SK-N-SH (cell line): ENCODE measurements at regions not wholly inside any gene's neighbourhood (a gene's known extent, or its start where the extent isn't known, plus 50 kb on each side); places are given as distances from the start of the nearest gene placed in this dataset.

Source experiments
- CTCF ChIA-PET: fragments of 300-600, 350-600 bp; formaldehyde crosslinking; extraction: SDS; loops from one replicate; lab custom pipeline; 2021; lab: Yijun Ruan, JAX
- POLR2A ChIA-PET: fragments of 350-600 bp; sonication (Branson Sonifier 250); formaldehyde crosslinking; extraction: SDS; loops from one replicate; lab custom pipeline; 2020; ENCODE audit warnings: antibody characterized with exemption, inconsistent platforms; lab: Yijun Ruan, JAX
- DNase-seq: peaks from one replicate; pipeline ENCODE4 v3.0.0; 2012
- H2AFZ ChIP-seq: fragments of 200-600 bp; sonication (generic); 2 replicates; pipeline ENCODE4 v1.8.1; 2016; ENCODE audit warnings: antibody characterized with exemption, mild to moderate bottlenecking, low read depth
- H3F3A ChIP-seq: fragments of 200-600 bp; sonication (generic); replicated peaks from 2 replicates; pipeline ENCODE3; 2016; ENCODE audit warnings: antibody characterized with exemption, mild to moderate bottlenecking; ENCODE audit not compliant: insufficient read depth
- H3K27ac ChIP-seq, 2 experiments: fragments of 200-500 bp in 1 of 2; fragments of 200-600 bp in 1 of 2; sonication (Bioruptor generic) in 1 of 2; sonication (generic), shearing (Covaris generic) in 1 of 2; 2 replicates each; pipeline versions ENCODE4 v1.5.1 to v1.6.1; 2014 to 2016; ENCODE audit warnings: low read depth in 2 of 2, inconsistent platforms in 1 of 2, low read length in 1 of 2, mild to moderate bottlenecking in 1 of 2, mixed read lengths in 1 of 2
- H3K27me3 ChIP-seq: fragments of 200-600 bp; sonication (generic), shearing (Covaris generic); 2 replicates; pipeline ENCODE4 v1.6.1; 2016; ENCODE audit warnings: mixed run types; ENCODE audit not compliant: insufficient read depth
- H3K36me3 ChIP-seq, 2 experiments: fragments of 200-500 bp in 1 of 2; fragments of 200-600 bp in 1 of 2; sonication (Bioruptor generic) in 1 of 2; sonication (generic) in 1 of 2; replicated peaks in 1 of 2; 2 replicates each; pipeline versions ENCODE3 to v1.5.1; 2014 to 2016; ENCODE audit warnings: low read length in 1 of 2, mild to moderate bottlenecking in 1 of 2; ENCODE audit not compliant: insufficient read depth in 2 of 2, control insufficient read depth in 1 of 2
- H3K4me1 ChIP-seq, 2 experiments: fragments of 200-500 bp in 1 of 2; fragments of 200-600 bp in 1 of 2; sonication (Bioruptor generic) in 1 of 2; sonication (generic), shearing (Covaris generic) in 1 of 2; 2 replicates each; pipeline versions ENCODE4 v1.5.1 to v1.6.1; 2014 to 2016; ENCODE audit warnings: low read depth in 1 of 2, low read length in 1 of 2, mixed run types in 1 of 2; ENCODE audit not compliant: insufficient read depth in 2 of 2, control insufficient read depth in 1 of 2
- H3K4me2 ChIP-seq: fragments of 200-600 bp; sonication (generic), shearing (Covaris generic); 2 replicates; pipeline ENCODE4 v1.6.1; 2017; ENCODE audit warnings: mixed run types
- H3K4me3 ChIP-seq, 2 experiments: fragments of 200-500 bp in 1 of 2; fragments of 200-600 bp in 1 of 2; sonication (Bioruptor generic) in 1 of 2; sonication (generic), shearing (Covaris generic) in 1 of 2; 2 replicates each; pipeline versions ENCODE4 v1.5.1 to v1.8.1; 2014 to 2016; ENCODE audit warnings: low read depth in 2 of 2, inconsistent platforms in 1 of 2, low read length in 1 of 2, mild to moderate bottlenecking in 1 of 2, mixed read lengths in 1 of 2, moderate library complexity in 1 of 2
- H3K79me2 ChIP-seq: fragments of 200-600 bp; sonication (generic); 2 replicates; pipeline ENCODE4 v1.8.1; 2017; ENCODE audit warnings: mild to moderate bottlenecking; ENCODE audit not compliant: insufficient read depth
- H3K9ac ChIP-seq: fragments of 200-600 bp; sonication (generic); 2 replicates; pipeline ENCODE4 v1.6.1; 2017; ENCODE audit warnings: mixed run types
- H3K9me2 ChIP-seq: fragments of 200-600 bp; sonication (generic); 2 replicates; pipeline ENCODE4 v1.6.1; 2017; ENCODE audit warnings: mixed run types
- H3K9me3 ChIP-seq: fragments of 200-600 bp; sonication (generic); 2 replicates; pipeline ENCODE4 v1.6.1; 2017; ENCODE audit warnings: mixed run types, mild to moderate bottlenecking, moderate library complexity
- H4K20me1 ChIP-seq: fragments of 200-600 bp; sonication (generic); 2 replicates; pipeline ENCODE4 v1.6.1; 2017; ENCODE audit warnings: mild to moderate bottlenecking, mixed run types; ENCODE audit not compliant: insufficient read depth
- CHD2 ChIP-seq: fragments of 150-350 bp; IDR thresholded peaks from 2 replicates; pipeline ENCODE4 v1.6.1; 2018; ENCODE audit warnings: low read length; ENCODE audit not compliant: partially characterized antibody
- EZH2phosphoT487 ChIP-seq: fragments of 200-600 bp; sonication (generic); IDR thresholded peaks from 2 replicates; pipeline ENCODE4 v1.6.1; 2017; ENCODE audit warnings: low read depth, mixed run types, mild to moderate bottlenecking, antibody characterized with exemption, moderate library complexity, borderline replicate concordance
- FOSL2 ChIP-seq: IDR thresholded peaks from 2 replicates; pipeline ENCODE4 v1.4.0; 2012; ENCODE audit warnings: low read depth, mild to moderate bottlenecking, moderate library complexity, borderline replicate concordance
- FOXJ3 ChIP-seq: sonication (generic); formaldehyde crosslinking; IDR thresholded peaks from 2 replicates; pipeline ENCODE4 v1.5.1; 2020; ENCODE audit warnings: mild to moderate bottlenecking, missing genetic modification reagents
- FOXM1 ChIP-seq: IDR thresholded peaks from 2 replicates; pipeline ENCODE4 v1.4.0; 2012; ENCODE audit warnings: low read depth, mild to moderate bottlenecking
- GABPA ChIP-seq: IDR thresholded peaks from 2 replicates; pipeline ENCODE4 v1.4.0; 2012; ENCODE audit warnings: low read depth, mild to moderate bottlenecking
- GATA2 ChIP-seq: sonication (generic); formaldehyde crosslinking; IDR thresholded peaks from 2 replicates; pipeline ENCODE4 v1.5.0; 2020; ENCODE audit warnings: mild to moderate bottlenecking, missing genetic modification reagents
- IRF3 ChIP-seq: fragments of 150-350 bp; IDR thresholded peaks from 2 replicates; pipeline ENCODE4 v1.6.1; 2016; ENCODE audit warnings: mild to moderate bottlenecking, low read depth, low read length
- JUND ChIP-seq: IDR thresholded peaks from 2 replicates; pipeline ENCODE4 v1.4.0; 2012
- MEF2A ChIP-seq: IDR thresholded peaks from 2 replicates; pipeline ENCODE4 v1.4.0; 2012; ENCODE audit warnings: low read depth, borderline replicate concordance
- MXI1 ChIP-seq: IDR thresholded peaks from 2 replicates; pipeline ENCODE4 v1.6.1; 2012; ENCODE audit warnings: mild to moderate bottlenecking, low read depth, low read length, improper control_type of control experiment
- NFIC ChIP-seq: IDR thresholded peaks from 2 replicates; pipeline ENCODE4 v1.4.0; 2012; ENCODE audit warnings: borderline replicate concordance
- NRF1 ChIP-seq: IDR thresholded peaks from 2 replicates; pipeline ENCODE4 v1.6.1; 2012; ENCODE audit warnings: low read depth, mild to moderate bottlenecking, low read length
- PBX3 ChIP-seq: IDR thresholded peaks from 2 replicates; pipeline ENCODE4; 2012
- POLR2AphosphoS5 ChIP-seq: IDR thresholded peaks from 2 replicates; pipeline ENCODE4 v1.6.1; 2012; ENCODE audit warnings: low read depth, low read length
- RCOR1 ChIP-seq: fragments of 150-350 bp; IDR thresholded peaks from 2 replicates; pipeline ENCODE4 v1.6.1; 2017; ENCODE audit warnings: antibody characterized with exemption, low read length
- RFX5 ChIP-seq: IDR thresholded peaks from 2 replicates; pipeline ENCODE4 v1.6.1; 2012; ENCODE audit warnings: mild to moderate bottlenecking, improper control_type of control experiment, low read length
- RXRA ChIP-seq: IDR thresholded peaks from 2 replicates; pipeline ENCODE4 v1.4.0; 2012; ENCODE audit warnings: low read depth, mild to moderate bottlenecking, borderline replicate concordance
- SIN3A ChIP-seq: IDR thresholded peaks from 2 replicates; pipeline ENCODE4 v1.6.1; 2012; ENCODE audit warnings: low read depth, mild to moderate bottlenecking, low read length, moderate library complexity, borderline replicate concordance
- SMC3 ChIP-seq: IDR thresholded peaks from 2 replicates; pipeline ENCODE4 v1.6.1; 2012; ENCODE audit warnings: low read depth, low read length, improper control_type of control experiment
- TEAD4 ChIP-seq: IDR thresholded peaks from 2 replicates; pipeline ENCODE4 v1.4.0; 2012; ENCODE audit warnings: mild to moderate bottlenecking, borderline replicate concordance; ENCODE audit not compliant: insufficient read depth
- USF1 ChIP-seq: IDR thresholded peaks from 2 replicates; pipeline ENCODE4 v1.4.0; 2012; ENCODE audit warnings: low read depth, borderline replicate concordance
- YY1 ChIP-seq: IDR thresholded peaks from 2 replicates; pipeline ENCODE4 v1.4.0; 2012; ENCODE audit warnings: low read depth, mild to moderate bottlenecking
- ZBTB33 ChIP-seq: IDR thresholded peaks from 2 replicates; pipeline ENCODE4 v1.4.0; 2012; ENCODE audit warnings: low read depth, borderline replicate concordance
- WGBS: methylation state at CpG from one replicate; pipeline ENCODE4 v1.1.6; 2017; ENCODE audit warnings: low lambda C conversion rate; 5-methylcytosine and 5-hydroxymethylcytosine counted together
- TF ChIP-seq, protein P1 (sequence below): fragments of 150-350 bp; IDR thresholded peaks from 2 replicates; pipeline ENCODE4 v1.6.1; 2017; ENCODE audit warnings: antibody characterized with exemption, low read length, low read depth, borderline replicate concordance

- ChIA-PET POLR2A (no interaction called here), CTCF (interaction anchor here (1.2 kb wide), 1 partner anchor 1386 kb away, joined by 5 read pairs; no protein-coding TSS in a partner anchor)
- no peak overlapping the region for H2AFZ ChIP-seq
- no peaks in the 10 kb centered on the region for H3K27me3 ChIP-seq
- H4K20me1 ChIP-seq = no peaks in the 10 kb centered on the region
- no peak overlapping the region for H3K27ac ChIP-seq
- WGBS = 66% methylated on average over 1 of the region's 1 CpG
- DNase-seq = no peak
- H3F3A ChIP-seq = no peaks in the 10 kb centered on the region
- no peaks in the 10 kb centered on the region; a peak in 1 of 4 replicates for H3K4me1 ChIP-seq
- H3K9ac ChIP-seq = no peak overlapping the region
- no peaks in the 10 kb centered on the region for H3K9me2 ChIP-seq
- no peaks in the 10 kb centered on the region for H3K9me3 ChIP-seq
- no peak for TF ChIP-seq GABPA
- TF ChIP-seq NFIC = no peak
- TF ChIP-seq, protein P1, sequence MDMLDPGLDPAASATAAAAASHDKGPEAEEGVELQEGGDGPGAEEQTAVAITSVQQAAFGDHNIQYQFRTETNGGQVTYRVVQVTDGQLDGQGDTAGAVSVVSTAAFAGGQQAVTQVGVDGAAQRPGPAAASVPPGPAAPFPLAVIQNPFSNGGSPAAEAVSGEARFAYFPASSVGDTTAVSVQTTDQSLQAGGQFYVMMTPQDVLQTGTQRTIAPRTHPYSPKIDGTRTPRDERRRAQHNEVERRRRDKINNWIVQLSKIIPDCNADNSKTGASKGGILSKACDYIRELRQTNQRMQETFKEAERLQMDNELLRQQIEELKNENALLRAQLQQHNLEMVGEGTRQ = no peak
- TF ChIP-seq SIN3A = no peak
- TF ChIP-seq GATA2 (CRISPR knock-in tag) = no peak
- no peak for TF ChIP-seq SMC3
- no peak for TF ChIP-seq POLR2AphosphoS5
- no peak for TF ChIP-seq EZH2phosphoT487
- TF ChIP-seq FOXJ3 = no peak
- TF ChIP-seq RCOR1 = no peak
- no peak for TF ChIP-seq CHD2
- H3K4me3 ChIP-seq = no peak overlapping the region
- H3K4me2 ChIP-seq = no peak overlapping the region
- H3K79me2 ChIP-seq = no peaks in the 10 kb centered on the region
- no peaks in the 10 kb centered on the region for H3K36me3 ChIP-seq
Measured at GRCh38 chr5:90113108-90113507, 296.4 kb downstream of the CETN3 start.

DNA sequence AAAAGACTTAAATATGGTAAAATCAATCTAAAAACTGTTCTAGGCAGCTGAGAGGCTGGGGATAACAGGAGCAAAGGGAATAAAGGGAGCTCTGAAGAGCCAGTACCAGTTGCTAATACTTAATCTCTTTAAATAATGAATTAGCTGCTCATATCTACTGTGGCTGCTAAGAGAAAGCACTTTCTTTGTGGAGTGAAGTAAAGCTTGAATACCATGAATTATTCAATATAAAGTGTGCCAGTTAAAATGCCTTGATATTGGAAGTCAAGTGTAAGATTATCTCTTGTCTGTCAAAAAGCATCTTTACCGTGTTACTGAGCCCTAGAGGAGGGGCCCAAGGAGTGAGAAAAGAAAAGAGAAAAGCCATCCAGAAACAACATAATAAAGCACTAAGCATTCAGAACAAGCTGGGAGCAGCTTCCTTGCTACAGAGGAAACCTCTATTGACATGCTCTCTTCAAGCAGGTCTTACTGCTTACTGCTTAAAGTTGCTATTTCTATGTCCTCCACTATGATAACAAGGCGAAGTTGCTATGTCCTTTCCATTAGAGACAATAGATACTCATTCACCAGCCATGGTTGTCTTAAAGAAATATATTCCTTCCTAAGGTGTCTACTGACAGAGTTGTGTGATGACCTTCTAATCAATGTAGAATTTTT is 297.4 kb downstream of the CETN3 start:
- no peaks in the 10 kb centered on the region for H3K9me3 ChIP-seq
- DNase-seq = no peak
- H3K9ac ChIP-seq = no peak overlapping the region
- no peaks in the 10 kb centered on the region for H3K27me3 ChIP-seq
- no peak overlapping the region for H3K4me3 ChIP-seq
- no peak overlapping the region for H3K27ac ChIP-seq
- no peaks in the 10 kb centered on the region; a peak in 1 of 4 replicates for H3K4me1 ChIP-seq
- H3K36me3 ChIP-seq = no peaks in the 10 kb centered on the region
- ChIA-PET POLR2A (no interaction called here), CTCF (no interaction called here)
- H3K79me2 ChIP-seq = no peaks in the 10 kb centered on the region
- no peaks in the 10 kb centered on the region for H3F3A ChIP-seq
- H3K4me2 ChIP-seq = no peak overlapping the region
- H3K9me2 ChIP-seq = no peaks in the 10 kb centered on the region
- 71% methylated on average over 2 of the region's 2 CpGs for WGBS
- H2AFZ ChIP-seq = no peak overlapping the region
- no peaks in the 10 kb centered on the region for H4K20me1 ChIP-seq
- no peak for TF ChIP-seq FOSL2
- TF ChIP-seq CHD2 = no peak
- TF ChIP-seq ZBTB33 = no peak
- no peak for TF ChIP-seq NRF1
- no peak for TF ChIP-seq USF1
- no peak for TF ChIP-seq PBX3
- TF ChIP-seq RFX5 = no peak
- TF ChIP-seq SMC3 = no peak
- no peak for TF ChIP-seq MXI1
- no peak for TF ChIP-seq TEAD4
- no peak for TF ChIP-seq JUND
- TF ChIP-seq FOXM1 = no peak
- no peak for TF ChIP-seq IRF3
- TF ChIP-seq RXRA = no peak
- no peak for TF ChIP-seq MEF2A
- TF ChIP-seq YY1 = no peak
